Osteoblast (primary cell): ENCODE measurements at regions not wholly inside any gene's neighbourhood (a gene's known extent, or its start where the extent isn't known, plus 50 kb on each side); places are given as distances from the start of the nearest gene placed in this dataset.

Experiments used
- DNase-seq: peaks from one replicate; pipeline ENCODE4 v3.0.0; 2011; ENCODE audit warnings: low spot score, mixed read lengths; ENCODE audit not compliant: insufficient read length; ENCODE audit errors: missing footprints
- H2AFZ ChIP-seq: 2 replicates; pipeline ENCODE4 v1.6.0; 2011; ENCODE audit warnings: mild to moderate bottlenecking, low read length
- H3K27ac ChIP-seq: 2 replicates; pipeline ENCODE4 v1.5.1; 2011; ENCODE audit warnings: mild to moderate bottlenecking, low read depth, low read length, moderate library complexity
- H3K27me3 ChIP-seq: 2 replicates; pipeline ENCODE4 v1.6.0; 2012; ENCODE audit warnings: mild to moderate bottlenecking, control low read depth, inconsistent platforms, low read length, moderate library complexity; ENCODE audit not compliant: insufficient read depth
- H3K36me3 ChIP-seq: 2 replicates; pipeline ENCODE4 v1.5.1; 2011; ENCODE audit warnings: mild to moderate bottlenecking, low read length, control low read depth, moderate library complexity; ENCODE audit not compliant: insufficient read depth
- H3K4me1 ChIP-seq: 2 replicates; pipeline ENCODE4 v1.5.1; 2011; ENCODE audit warnings: mild to moderate bottlenecking, low read length, control low read depth, moderate library complexity; ENCODE audit not compliant: insufficient read depth
- H3K4me2 ChIP-seq: 2 replicates; pipeline ENCODE4 v1.6.0; 2011; ENCODE audit warnings: mild to moderate bottlenecking, low read length; ENCODE audit not compliant: insufficient read depth
- H3K4me3 ChIP-seq: fragments of 200-600 bp; sonication (generic); 3 replicates; pipeline ENCODE4 v1.5.1; 2012; ENCODE audit warnings: mild to moderate bottlenecking, low read length, inconsistent platforms; ENCODE audit not compliant: insufficient read depth
- H3K79me2 ChIP-seq: 2 replicates; pipeline ENCODE4 v1.6.0; 2012; ENCODE audit warnings: mild to moderate bottlenecking, low read length, control low read depth, inconsistent platforms; ENCODE audit not compliant: insufficient read depth
- H3K9me3 ChIP-seq: 2 replicates; pipeline ENCODE4 v1.5.1; 2011; ENCODE audit warnings: low read depth, low read length, control low read depth
- H4K20me1 ChIP-seq: 2 replicates; pipeline ENCODE4 v1.6.0; 2012; ENCODE audit warnings: mild to moderate bottlenecking, low read length, control low read depth; ENCODE audit not compliant: insufficient read depth
- TF ChIP-seq, protein P1 (sequence below): IDR thresholded peaks from 2 replicates; pipeline ENCODE4 v1.5.1; 2011; ENCODE audit warnings: mild to moderate bottlenecking, low read depth, low read length, moderate library complexity; ENCODE audit errors: extremely low read depth

- no peak overlapping the region for H3K4me2 ChIP-seq
- H3K4me3 ChIP-seq = no peak overlapping the region
- TF ChIP-seq, protein P1, sequence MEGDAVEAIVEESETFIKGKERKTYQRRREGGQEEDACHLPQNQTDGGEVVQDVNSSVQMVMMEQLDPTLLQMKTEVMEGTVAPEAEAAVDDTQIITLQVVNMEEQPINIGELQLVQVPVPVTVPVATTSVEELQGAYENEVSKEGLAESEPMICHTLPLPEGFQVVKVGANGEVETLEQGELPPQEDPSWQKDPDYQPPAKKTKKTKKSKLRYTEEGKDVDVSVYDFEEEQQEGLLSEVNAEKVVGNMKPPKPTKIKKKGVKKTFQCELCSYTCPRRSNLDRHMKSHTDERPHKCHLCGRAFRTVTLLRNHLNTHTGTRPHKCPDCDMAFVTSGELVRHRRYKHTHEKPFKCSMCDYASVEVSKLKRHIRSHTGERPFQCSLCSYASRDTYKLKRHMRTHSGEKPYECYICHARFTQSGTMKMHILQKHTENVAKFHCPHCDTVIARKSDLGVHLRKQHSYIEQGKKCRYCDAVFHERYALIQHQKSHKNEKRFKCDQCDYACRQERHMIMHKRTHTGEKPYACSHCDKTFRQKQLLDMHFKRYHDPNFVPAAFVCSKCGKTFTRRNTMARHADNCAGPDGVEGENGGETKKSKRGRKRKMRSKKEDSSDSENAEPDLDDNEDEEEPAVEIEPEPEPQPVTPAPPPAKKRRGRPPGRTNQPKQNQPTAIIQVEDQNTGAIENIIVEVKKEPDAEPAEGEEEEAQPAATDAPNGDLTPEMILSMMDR = no peak
- no peaks in the 10 kb centered on the region for H3K9me3 ChIP-seq
- no peaks in the 10 kb centered on the region for H4K20me1 ChIP-seq
- H3K27me3 ChIP-seq = peaks cover 12% of the 10 kb centered on the region
- no peaks in the 10 kb centered on the region for H3K79me2 ChIP-seq
- H3K27ac ChIP-seq = no peak overlapping the region
- H3K4me1 ChIP-seq = no peaks in the 10 kb centered on the region
- H3K36me3 ChIP-seq = no peaks in the 10 kb centered on the region
- no peak for DNase-seq
- no peak overlapping the region for H2AFZ ChIP-seq
Measured at GRCh38 chr2:71816815-71817214, 330.8 kb downstream of the CYP26B1 start.

DNA sequence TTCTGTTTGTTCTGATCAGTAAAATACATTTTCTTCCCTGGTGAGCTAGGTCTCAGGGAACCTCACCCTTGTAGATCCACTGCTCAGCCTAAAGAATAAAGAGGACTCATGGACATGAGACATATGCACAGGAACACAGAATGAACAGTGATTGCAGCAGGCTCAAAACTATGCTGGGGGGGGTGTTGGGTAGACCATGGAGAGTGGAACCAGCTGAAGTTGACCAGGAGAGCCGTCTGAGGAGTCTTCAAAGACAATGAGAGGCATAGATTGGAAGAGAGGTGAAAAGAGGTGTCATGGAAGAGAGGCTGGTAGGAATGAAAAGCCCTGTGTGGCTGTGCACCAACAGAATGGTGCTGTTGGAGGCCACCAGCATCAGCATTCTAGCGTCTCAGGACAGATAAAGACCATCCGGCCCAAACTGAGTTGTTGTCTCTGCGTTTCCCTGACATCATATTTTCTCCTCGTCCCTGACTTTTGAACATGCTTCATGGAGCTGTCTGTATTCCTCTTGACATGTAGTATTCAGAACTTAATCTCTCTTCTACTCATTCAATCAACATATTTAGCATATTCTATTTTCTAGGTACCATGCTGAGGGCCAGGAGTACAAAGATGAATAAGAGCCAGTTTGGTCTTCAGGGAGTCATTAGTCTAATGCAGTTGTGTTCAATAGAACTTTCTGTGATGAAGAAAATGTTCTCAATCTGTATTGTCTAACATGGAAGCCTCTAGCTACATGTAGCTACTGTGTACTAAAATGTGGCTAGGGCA, 331.8 kb downstream of the CYP26B1 start:
- no peak overlapping the region for H3K4me2 ChIP-seq
- H3K27ac ChIP-seq = no peak overlapping the region
- H2AFZ ChIP-seq = no peak overlapping the region
- no peak for DNase-seq
- no peaks in the 10 kb centered on the region for H3K36me3 ChIP-seq
- no peaks in the 10 kb centered on the region for H3K4me1 ChIP-seq
- TF ChIP-seq, protein P1 = no peak
- H3K79me2 ChIP-seq = no peaks in the 10 kb centered on the region
- no peaks in the 10 kb centered on the region for H4K20me1 ChIP-seq
- peaks cover 12% of the 10 kb centered on the region for H3K27me3 ChIP-seq
- no peak overlapping the region for H3K4me3 ChIP-seq
- H3K9me3 ChIP-seq = no peaks in the 10 kb centered on the region

GRCh38 chr2:71814885-71815284, 332.8 kb downstream of the CYP26B1 start:
- H2AFZ ChIP-seq = no peak overlapping the region
- TF ChIP-seq, protein P1 = no peak
- H3K4me3 ChIP-seq = no peak overlapping the region
- no peaks in the 10 kb centered on the region for H3K36me3 ChIP-seq
- H4K20me1 ChIP-seq = no peaks in the 10 kb centered on the region
- peaks cover 12% of the 10 kb centered on the region for H3K27me3 ChIP-seq
- H3K27ac ChIP-seq = no peak overlapping the region
- H3K4me2 ChIP-seq = no peak overlapping the region
- DNase-seq = no peak
- H3K79me2 ChIP-seq = no peaks in the 10 kb centered on the region
- no peaks in the 10 kb centered on the region for H3K4me1 ChIP-seq
- H3K9me3 ChIP-seq = no peaks in the 10 kb centered on the region

DNA sequence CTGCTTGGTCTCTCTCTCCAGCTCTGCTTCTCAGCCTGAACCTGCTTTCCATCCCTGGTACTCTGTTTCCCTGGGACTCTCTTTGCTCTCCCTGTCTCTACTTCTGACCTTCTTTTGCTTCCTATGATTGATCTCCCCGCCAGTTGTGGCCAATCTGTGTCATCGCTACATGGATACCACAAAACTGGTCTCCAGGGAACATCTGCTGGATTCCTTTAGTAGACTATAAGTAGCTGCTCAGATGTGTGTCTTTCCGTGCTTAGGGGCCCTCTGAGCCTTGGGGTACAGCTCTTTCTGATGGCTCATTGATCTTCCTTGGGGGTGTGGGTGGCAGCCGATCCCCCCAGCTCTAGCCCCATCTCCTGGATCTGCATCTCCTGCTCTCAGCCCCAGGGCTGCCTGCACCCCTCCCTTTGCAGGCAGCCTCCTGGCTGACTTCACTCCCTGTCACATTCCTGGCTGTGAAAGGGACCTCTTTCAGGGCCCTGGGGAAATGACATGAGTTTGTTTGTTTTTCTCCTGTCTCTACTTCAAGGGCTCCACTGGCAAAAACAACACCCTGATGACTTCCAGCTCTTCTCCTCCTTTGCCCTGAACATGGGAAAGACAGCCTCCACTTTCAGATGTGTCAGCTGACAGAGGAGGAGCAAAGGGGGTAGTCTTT, 333.7 kb downstream of the CYP26B1 start:
- Histone ChIP-seq H3K27me3 (peaks cover 12% of the 10 kb centered on the region), H3K4me3 (no peak overlapping the region), H3K4me1 (no peaks in the 10 kb centered on the region), H3K4me2 (no peak overlapping the region), H3K79me2 (no peaks in the 10 kb centered on the region), H2AFZ (no peak overlapping the region), H4K20me1 (no peaks in the 10 kb centered on the region), H3K9me3 (no peaks in the 10 kb centered on the region), H3K27ac (no peak overlapping the region), H3K36me3 (no peaks in the 10 kb centered on the region)
- TF ChIP-seq, protein P1 = no peak
- DNase-seq = peak; percentile 56
